K562 (cell line): ENCODE measurements at regions not wholly inside any gene's neighbourhood (a gene's known extent, or its start where the extent isn't known, plus 50 kb on each side); places are given as distances from the start of the nearest gene placed in this dataset.

Source experiments
- CHD7 ChIP-seq: fragments of 200-600 bp; sonication (generic); IDR thresholded peaks from one replicate; pipeline ENCODE4 v1.6.1; 2012; ENCODE audit warnings: mild to moderate bottlenecking, low read depth, low read length, inconsistent platforms
- DMBX1 ChIP-seq: fragments of 250-450 bp; sonication (Bioruptor Pico); IDR thresholded peaks from 2 replicates; pipeline ENCODE4 v1.8.0; 2022; ENCODE audit warnings: inconsistent platforms, mild to moderate bottlenecking, moderate library complexity, borderline replicate concordance
- GABPB1 ChIP-seq: sonication (generic); formaldehyde crosslinking; IDR thresholded peaks from 2 replicates; pipeline ENCODE4 v1.8.0; 2022; ENCODE audit warnings: mild to moderate bottlenecking, missing genetic modification reagents
- HNRNPUL1 ChIP-seq: fragments of 200-400 bp; formaldehyde crosslinking; IDR thresholded peaks from 2 replicates; pipeline ENCODE4 v1.6.1; 2017; ENCODE audit warnings: low read length
- LCOR ChIP-seq: sonication (generic); formaldehyde crosslinking; IDR thresholded peaks from 2 replicates; pipeline ENCODE4 v1.8.0; 2022; ENCODE audit warnings: mild to moderate bottlenecking, missing genetic modification reagents
- MITF ChIP-seq: IDR thresholded peaks from 2 replicates; pipeline ENCODE4 v1.6.1; 2014; ENCODE audit warnings: antibody characterized with exemption
- THRA ChIP-seq: fragments of 450-650 bp; IDR thresholded peaks from 2 replicates; pipeline ENCODE4 v1.6.1; 2017; ENCODE audit warnings: mild to moderate bottlenecking, moderate library complexity
- TF ChIP-seq, protein P1 (sequence below): sonication (generic); formaldehyde crosslinking; IDR thresholded peaks from 2 replicates; pipeline ENCODE4 v1.8.1; 2022; ENCODE audit warnings: missing genetic modification reagents
- TF ChIP-seq, protein P2 (sequence below): fragments of 450-650 bp; IDR thresholded peaks from 2 replicates; pipeline ENCODE4 v1.6.1; 2016; ENCODE audit warnings: low read depth, mild to moderate bottlenecking, moderate library complexity
- TF ChIP-seq, protein P3 (sequence below): sonication (generic); formaldehyde crosslinking; IDR thresholded peaks from 2 replicates; pipeline ENCODE4 v1.8.0; 2022; ENCODE audit warnings: mild to moderate bottlenecking, missing genetic modification reagents

GRCh38 chr15:94893091-94893490 lies 661.7 kb downstream of the MCTP2 start (continued):
- TF ChIP-seq CHD7: no peak
- TF ChIP-seq GABPB1 (CRISPR knock-in tag): no peak
- TF ChIP-seq MITF: no peak
- TF ChIP-seq, protein P1, sequence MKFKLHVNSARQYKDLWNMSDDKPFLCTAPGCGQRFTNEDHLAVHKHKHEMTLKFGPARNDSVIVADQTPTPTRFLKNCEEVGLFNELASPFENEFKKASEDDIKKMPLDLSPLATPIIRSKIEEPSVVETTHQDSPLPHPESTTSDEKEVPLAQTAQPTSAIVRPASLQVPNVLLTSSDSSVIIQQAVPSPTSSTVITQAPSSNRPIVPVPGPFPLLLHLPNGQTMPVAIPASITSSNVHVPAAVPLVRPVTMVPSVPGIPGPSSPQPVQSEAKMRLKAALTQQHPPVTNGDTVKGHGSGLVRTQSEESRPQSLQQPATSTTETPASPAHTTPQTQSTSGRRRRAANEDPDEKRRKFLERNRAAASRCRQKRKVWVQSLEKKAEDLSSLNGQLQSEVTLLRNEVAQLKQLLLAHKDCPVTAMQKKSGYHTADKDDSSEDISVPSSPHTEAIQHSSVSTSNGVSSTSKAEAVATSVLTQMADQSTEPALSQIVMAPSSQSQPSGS (CRISPR knock-in tag): no peak
- TF ChIP-seq HNRNPUL1: no peak
- TF ChIP-seq, protein P2, sequence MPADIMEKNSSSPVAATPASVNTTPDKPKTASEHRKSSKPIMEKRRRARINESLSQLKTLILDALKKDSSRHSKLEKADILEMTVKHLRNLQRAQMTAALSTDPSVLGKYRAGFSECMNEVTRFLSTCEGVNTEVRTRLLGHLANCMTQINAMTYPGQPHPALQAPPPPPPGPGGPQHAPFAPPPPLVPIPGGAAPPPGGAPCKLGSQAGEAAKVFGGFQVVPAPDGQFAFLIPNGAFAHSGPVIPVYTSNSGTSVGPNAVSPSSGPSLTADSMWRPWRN: no peak
- TF ChIP-seq, protein P3, sequence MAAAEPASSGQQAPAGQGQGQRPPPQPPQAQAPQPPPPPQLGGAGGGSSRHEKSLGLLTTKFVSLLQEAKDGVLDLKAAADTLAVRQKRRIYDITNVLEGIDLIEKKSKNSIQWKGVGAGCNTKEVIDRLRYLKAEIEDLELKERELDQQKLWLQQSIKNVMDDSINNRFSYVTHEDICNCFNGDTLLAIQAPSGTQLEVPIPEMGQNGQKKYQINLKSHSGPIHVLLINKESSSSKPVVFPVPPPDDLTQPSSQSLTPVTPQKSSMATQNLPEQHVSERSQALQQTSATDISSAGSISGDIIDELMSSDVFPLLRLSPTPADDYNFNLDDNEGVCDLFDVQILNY (CRISPR knock-in tag): no peak
- TF ChIP-seq THRA: no peak
- TF ChIP-seq DMBX1 (CRISPR knock-in tag): no peak
- TF ChIP-seq LCOR (CRISPR knock-in tag): no peak
